ENCODE measurements at regions not wholly inside any gene's neighbourhood (a gene's known extent, or its start where the extent isn't known, plus 50 kb on each side); places are given as distances from the start of the nearest gene placed in this dataset.
A peak's percentile ranks its signal among the peaks of the same experiment; 100 is the strongest.
"Not testable (repeated sequence)": the region's sequence is repeated elsewhere in the genome, so short reads cannot be mapped to it uniquely, and the experiment has no call there.

GRCh38 chr9:135343837-135344522 lies 135.6 kb upstream of the PPP1R26 start:
- DNase-seq, result peak; percentile 44

- no peak for DNase-seq
Measured at GRCh38 chr9:135344523-135344901, 135.1 kb upstream of the PPP1R26 start.

DNA sequence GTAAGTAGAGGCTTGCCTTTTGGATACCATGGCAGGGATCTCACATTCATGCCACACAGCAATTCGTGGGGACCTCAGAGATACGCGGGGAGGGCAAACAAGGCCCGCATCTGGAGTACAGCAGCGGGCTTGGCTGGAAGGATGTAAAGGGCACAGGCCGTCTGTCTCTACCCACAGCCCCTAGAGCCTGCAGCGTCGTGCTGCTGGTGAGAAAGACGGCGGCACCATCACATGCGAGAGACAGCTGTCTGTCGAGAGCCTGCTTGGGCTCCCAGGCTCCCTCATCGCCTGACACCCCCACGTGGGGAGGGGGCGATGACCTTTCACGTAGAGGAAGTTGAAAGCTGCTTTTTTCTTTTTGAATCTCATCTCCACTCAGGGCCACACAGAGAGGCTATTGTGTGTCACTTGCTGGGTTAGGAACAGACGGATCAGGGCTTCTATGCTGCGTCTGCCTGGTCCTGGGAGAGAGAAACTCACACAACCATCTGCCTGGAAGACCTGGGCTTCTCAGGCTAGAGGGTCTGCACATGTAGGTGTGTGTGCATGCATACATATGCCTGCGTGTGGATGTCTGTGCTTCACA lies 134.6 kb upstream of the PPP1R26 start:
- DNase-seq, result no peak

- no peak for DNase-seq
Measured at GRCh38 chr9:135345775-135346433, 133.7 kb upstream of the PPP1R26 start.

- DNase-seq, result no peak
Measured at GRCh38 chr9:135346438-135347050, 133.0 kb upstream of the PPP1R26 start.

- no peak for DNase-seq
Measured at GRCh38 chr9:135347461-135347860, 132.1 kb upstream of the PPP1R26 start.

DNA sequence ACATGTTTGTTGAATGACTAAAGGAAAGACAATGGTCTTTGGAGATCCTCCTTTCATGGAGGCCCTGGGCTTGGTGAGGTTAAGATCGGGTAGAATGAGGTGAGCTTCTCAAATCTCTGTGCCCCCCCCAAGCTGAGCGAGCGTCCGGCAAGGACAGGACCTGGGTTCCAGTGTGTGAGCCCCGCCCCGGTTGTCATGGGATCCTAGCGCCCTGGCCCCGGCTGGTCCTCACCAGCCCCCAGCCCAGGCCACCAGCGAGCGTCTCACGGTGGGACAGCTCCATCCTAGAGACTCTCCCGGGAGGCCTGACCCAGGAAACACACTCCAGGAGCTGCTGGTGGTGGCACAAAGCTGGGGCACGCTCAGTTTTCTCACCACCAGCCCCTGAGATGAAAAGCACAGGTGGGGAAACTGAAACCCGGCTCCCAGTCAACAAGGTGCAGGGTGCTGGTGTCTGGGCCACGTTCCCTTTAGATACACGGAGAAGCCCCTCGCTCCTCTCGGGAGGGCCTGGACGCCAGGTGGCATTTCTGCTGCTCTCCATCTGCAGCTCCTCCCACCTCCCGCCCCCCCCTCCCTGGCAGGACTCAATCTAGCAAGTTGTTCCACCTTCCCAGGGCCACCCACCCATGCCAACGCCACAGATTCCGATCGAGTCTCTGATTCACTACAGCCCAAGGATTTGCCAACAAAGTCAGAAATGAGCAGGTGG lies 131.3 kb upstream of the PPP1R26 start:
- no peak for DNase-seq

DNA sequence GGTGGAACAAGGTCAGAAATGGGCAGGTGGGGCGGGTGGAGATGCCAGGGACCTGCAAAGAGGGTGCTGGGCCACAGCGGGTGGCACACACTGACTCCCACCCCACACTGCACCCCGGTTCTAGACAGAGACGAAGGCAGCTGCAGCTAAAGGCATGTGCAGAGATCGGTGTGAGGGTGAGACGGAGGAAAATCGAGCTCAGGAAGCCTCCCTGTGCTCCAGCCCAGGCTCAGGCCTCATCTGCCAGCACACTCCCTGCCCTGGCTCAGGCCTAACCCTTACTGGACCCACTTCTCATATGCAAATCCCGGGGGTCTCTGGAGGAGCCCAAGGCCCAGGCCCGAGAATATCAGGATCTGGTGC lies 130.8 kb upstream of the PPP1R26 start:
- DNase-seq, result no peak

GRCh38 chr9:135349212-135350002 lies 130.2 kb upstream of the PPP1R26 start:
- no peak for DNase-seq

DNA sequence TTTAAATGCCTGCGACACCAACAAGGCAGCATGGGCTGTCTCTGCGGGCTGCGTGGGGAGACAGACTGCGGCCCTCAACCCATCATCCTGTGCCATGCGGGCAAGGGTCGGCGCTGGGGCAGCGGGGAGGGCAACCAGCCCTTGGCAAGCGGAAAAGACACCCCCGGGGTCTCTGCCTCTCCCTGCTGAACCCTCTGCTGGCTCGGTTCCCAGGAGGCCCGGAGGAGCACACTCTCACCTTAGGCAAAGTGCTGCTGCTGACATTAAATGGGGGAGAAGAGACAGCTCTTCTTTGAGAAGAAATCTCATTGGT lies 129.6 kb upstream of the PPP1R26 start:
- DNase-seq, result no peak

GRCh38 chr9:135353935-135354334 lies 125.6 kb upstream of the PPP1R26 start:
- DNase-seq, result no peak

GRCh38 chr9:135355521-135356011 lies 124.0 kb upstream of the PPP1R26 start:
- no peak for DNase-seq

DNA sequence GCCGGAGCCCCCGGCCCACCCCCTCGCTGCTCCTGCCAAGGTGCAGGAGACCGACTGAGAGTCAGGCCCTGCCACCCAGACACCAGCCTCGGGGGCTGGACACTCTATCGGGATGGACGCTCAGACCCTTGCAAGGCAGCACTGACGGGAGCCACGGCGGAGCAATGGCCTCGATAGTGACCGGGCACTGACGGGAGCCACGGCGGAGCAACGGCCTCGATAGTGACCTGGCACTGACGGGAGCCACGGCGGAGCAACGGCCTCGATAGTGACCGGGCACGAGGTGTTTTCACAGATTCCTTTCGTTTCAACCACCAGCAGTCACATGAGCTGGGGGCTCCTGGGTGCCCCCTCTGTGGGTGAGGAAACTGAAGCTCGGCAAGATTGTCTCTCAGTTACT lies 123.6 kb upstream of the PPP1R26 start:
- no peak for DNase-seq

DNA sequence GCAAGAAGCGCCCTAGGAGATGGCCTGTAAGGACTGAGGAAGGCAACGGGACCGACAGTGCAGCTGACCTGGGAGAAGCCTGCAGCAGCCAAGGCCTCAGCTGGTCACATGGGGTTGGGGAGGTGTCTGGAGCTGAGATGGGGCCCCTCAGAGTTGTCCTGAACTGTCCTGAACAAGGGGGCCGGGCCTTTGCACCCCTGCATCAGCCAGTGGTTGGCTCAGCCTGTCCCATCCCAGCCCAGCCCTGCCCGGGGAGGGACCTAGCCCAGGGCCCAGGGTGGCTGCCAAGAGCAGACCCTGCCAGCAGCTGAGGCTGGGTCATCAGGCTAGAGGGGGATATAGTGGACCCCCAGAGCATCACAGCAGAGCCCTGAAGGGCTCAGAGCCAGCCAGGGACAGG lies 122.8 kb upstream of the PPP1R26 start:
- DNase-seq, result no peak

DNA sequence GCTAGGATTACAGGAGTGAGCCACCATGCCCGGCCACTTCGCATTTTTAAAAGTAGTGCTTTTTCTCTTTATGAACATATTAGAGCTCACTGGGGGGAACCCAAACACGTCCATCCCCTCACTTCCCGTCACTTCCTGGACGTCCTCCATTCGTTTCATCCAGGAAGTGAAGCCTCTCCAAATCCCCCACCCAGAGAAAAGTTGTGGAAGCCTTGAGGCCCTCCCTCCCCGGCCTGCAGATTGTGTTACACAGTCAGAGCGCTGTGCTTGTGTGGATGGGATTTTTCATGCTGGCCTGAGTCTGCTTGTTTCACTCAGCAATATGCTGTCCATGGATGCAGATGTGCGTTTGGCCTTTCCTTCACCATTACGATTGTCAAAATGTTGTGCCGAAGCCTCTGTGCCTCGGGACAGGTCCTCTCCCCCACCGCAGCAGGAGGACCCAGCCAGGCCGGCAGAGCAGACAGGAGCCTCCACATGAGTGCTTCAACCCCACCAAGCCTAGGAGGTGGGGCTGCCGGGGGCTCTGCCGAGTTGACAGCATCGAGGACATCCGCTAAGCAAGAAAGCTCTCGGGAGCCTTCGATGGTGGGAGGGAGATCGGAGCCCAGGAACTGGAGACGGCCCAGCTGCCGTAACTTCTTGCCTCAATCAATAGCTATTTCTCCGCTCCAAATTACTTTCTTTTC lies 121.6 kb upstream of the PPP1R26 start:
- no peak for DNase-seq

DNA sequence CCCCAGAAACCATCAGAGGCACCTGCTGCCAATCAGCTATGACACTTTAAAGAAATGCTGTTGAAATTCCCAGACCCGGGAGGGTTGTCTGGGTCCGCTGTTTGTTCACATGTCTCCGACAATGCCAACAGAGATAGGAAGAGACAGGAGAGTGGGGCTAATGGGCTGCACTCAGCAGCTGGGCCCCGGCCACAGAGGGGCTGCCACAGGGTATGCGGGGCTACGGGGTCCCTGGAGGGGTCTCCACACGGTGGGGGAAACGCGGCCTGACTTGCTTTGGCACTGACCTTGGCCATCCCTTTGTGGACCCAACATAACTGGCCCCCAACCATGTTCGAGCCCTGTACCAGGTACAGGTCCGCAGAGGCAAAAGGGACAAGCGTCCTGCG lies 121.0 kb upstream of the PPP1R26 start:
- DNase-seq, result no peak

DNA sequence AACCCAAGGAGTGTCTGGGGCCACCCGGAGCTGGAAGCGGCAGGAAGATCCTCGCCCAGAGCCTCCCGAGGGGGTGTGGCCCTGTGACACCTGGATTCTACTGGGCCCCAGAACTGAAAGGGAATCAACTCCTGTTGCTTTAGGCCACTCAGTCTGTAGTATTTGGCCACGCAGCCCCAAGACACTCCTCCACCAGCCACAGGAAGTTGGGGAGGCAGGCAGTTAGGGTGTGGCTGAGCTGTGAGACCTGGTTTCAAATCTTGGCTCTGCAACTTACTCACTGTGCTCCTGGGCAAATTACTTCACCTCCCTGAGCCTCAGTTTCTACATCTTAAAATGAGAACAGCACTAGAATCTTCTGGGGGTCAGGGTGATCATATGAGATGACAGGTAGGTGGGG lies 119.8 kb upstream of the PPP1R26 start:
- no peak for DNase-seq

- DNase-seq, result no peak
Measured at GRCh38 chr9:135360617-135361016, 119.0 kb upstream of the PPP1R26 start.

DNA sequence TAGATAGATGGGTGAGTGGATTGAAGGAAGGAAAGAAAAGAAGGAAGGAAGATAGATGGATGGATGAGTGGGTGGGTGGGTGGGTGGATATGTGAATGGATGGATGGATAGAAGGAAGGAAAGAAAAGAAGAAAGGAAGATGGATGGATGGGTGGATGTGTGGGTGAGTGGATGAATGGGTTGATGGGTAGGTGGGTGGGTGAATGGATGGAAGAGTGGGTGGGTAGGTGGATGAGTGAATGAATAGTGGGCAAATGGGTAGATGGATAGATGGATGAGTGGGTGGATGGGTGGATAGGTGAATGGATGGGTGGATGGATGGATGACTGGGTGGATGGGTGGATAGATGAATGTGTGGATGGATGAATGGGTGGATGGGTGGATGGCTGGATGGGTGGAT lies 117.9 kb upstream of the PPP1R26 start:
- DNase-seq, result not testable (repeated sequence)

- no peak for DNase-seq
Measured at GRCh38 chr9:135363596-135363995, 116.0 kb upstream of the PPP1R26 start.

DNA sequence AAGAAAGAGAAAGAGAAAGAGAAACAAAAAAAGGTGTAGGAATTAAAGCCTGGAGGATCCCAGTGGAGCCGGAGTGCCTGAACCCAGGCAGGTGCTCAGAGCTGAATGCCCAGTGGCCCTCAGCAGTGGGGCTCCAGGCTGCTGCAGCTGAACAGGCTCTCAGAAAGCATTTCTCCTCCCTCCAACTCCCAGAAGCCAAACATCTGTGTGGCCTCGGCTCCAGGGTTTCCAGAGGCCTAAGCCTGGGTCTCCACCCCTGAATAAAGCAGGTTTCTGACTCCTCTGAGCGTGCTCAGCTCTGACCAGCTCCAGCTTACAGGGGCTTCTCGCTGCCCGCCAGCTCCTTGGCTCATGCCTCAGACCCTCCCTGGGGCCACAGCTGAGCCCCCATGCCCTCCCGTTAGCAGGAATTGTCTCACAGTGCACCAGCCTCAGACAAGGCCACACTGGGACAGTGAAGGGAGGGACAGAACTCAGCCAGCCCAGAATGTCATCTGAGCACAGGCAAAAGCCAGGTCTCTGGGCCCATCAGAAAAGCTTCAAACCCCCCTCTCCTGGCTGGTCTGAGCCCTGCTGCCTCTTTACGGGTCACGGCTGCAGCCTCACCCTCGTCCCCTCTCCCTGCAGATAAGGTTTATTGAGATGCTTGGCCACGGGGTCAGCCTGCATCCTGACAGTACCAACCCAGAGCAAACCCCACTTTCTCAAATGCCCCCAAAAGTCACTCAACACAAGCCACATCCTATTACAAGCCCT lies 114.4 kb upstream of the PPP1R26 start:
- DNase-seq, result no peak
